Neutrophil (primary cell): ENCODE measurements at regions not wholly inside any gene's neighbourhood (a gene's known extent, or its start where the extent isn't known, plus 50 kb on each side); places are given as distances from the start of the nearest gene placed in this dataset.
"Not testable (repeated sequence)": the region's sequence is repeated elsewhere in the genome, so short reads cannot be mapped to it uniquely, and the experiment has no call there.

Experiments
- H3K27ac ChIP-seq: fragments of 200-600 bp; sonication (generic); 2 replicates; pipeline ENCODE4 v1.5.1; 2016; ENCODE audit warnings: mild to moderate bottlenecking, moderate library complexity
- H3K27me3 ChIP-seq: fragments of 200-600 bp; sonication (generic); 2 replicates; pipeline ENCODE4 v1.6.0; 2016; ENCODE audit warnings: mild to moderate bottlenecking
- H3K36me3 ChIP-seq: fragments of 200-600 bp; sonication (generic); 2 replicates; pipeline ENCODE4 v1.5.1; 2017
- H3K4me1 ChIP-seq, 2 experiments: fragments of 200-600 bp in 1 of 2; sonication (generic) in 1 of 2; 1 replicate in 1 of 2; 2 replicates in 1 of 2; pipeline versions ENCODE4 v1.5.1 to v1.6.1; 2013 to 2016; ENCODE audit warnings: low read depth in 1 of 2, low read length in 1 of 2, mild to moderate bottlenecking in 1 of 2, moderate library complexity in 1 of 2; ENCODE audit not compliant: control insufficient read depth in 1 of 2, insufficient read depth in 1 of 2
- H3K4me3 ChIP-seq, 2 experiments: fragments of 200-600 bp in 1 of 2; sonication (generic) in 1 of 2; 1 replicate in 1 of 2; 2 replicates in 1 of 2; pipeline ENCODE4 v1.5.1; 2013 to 2016; ENCODE audit warnings: low read depth in 1 of 2, low read length in 1 of 2, mild to moderate bottlenecking in 1 of 2, moderate library complexity in 1 of 2
- H3K9me3 ChIP-seq: fragments of 200-600 bp; sonication (generic); 2 replicates; pipeline ENCODE4 v1.5.1; 2016
- TF ChIP-seq, protein P1 (sequence below): fragments of 200-600 bp; sonication (generic); IDR thresholded peaks from 2 replicates; pipeline ENCODE4 v1.5.1; 2016; ENCODE audit warnings: antibody characterized with exemption

DNA sequence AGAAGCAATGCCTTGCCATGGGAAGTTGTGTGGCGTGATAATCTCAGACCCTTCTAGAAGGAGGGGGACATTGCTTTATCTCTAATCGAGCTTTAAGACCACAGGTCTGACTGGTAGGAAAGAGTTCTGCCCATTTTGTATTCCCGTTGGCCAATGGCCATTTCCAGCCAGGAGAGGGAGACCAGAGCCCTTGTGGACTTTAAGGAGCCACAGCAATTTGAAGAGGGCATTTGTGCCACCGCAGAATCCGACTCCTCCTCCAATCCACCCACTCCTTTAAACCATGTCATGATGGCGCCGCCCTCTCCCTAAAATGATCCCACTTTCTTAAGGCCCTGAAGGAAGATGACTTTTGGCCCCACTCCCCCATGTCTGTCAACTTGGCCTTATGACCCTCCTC is 560.5 kb upstream of the ADAMTS16 start:
- H3K9me3 ChIP-seq = peaks cover 6% of the 10 kb centered on the region
- H3K4me3 ChIP-seq = no peak overlapping the region
- H3K27ac ChIP-seq = no peak overlapping the region
- TF ChIP-seq, protein P1, sequence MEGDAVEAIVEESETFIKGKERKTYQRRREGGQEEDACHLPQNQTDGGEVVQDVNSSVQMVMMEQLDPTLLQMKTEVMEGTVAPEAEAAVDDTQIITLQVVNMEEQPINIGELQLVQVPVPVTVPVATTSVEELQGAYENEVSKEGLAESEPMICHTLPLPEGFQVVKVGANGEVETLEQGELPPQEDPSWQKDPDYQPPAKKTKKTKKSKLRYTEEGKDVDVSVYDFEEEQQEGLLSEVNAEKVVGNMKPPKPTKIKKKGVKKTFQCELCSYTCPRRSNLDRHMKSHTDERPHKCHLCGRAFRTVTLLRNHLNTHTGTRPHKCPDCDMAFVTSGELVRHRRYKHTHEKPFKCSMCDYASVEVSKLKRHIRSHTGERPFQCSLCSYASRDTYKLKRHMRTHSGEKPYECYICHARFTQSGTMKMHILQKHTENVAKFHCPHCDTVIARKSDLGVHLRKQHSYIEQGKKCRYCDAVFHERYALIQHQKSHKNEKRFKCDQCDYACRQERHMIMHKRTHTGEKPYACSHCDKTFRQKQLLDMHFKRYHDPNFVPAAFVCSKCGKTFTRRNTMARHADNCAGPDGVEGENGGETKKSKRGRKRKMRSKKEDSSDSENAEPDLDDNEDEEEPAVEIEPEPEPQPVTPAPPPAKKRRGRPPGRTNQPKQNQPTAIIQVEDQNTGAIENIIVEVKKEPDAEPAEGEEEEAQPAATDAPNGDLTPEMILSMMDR = no peak
- no peaks in the 10 kb centered on the region for H3K4me1 ChIP-seq
- no peaks in the 10 kb centered on the region for H3K36me3 ChIP-seq
- no peaks in the 10 kb centered on the region for H3K27me3 ChIP-seq

DNA sequence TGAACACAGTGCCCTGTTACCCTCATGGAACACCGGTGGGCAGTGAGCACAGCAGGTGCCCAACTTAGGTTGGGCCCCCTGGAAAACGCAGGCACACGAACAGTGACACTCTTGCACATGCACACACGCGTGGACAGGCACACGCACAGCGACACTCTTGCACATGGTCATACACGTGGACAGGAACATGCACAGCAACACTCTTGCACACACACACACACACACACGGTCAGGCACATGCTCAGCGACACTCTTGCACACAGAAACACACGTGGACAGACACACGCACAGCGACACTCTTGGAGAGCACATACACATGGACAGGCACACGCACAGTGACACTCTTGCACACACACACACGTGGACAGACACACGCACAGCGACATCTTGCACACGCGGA is 559.4 kb upstream of the ADAMTS16 start:
- no peaks in the 10 kb centered on the region for H3K27me3 ChIP-seq
- no peaks in the 10 kb centered on the region for H3K36me3 ChIP-seq
- peaks cover 6% of the 10 kb centered on the region for H3K9me3 ChIP-seq
- no peak overlapping the region for H3K27ac ChIP-seq
- no peak overlapping the region for H3K4me3 ChIP-seq
- H3K4me1 ChIP-seq = no peaks in the 10 kb centered on the region
- TF ChIP-seq, protein P1 = no peak

- Histone ChIP-seq H3K27me3 (no peaks in the 10 kb centered on the region), H3K9me3 (peaks cover 6% of the 10 kb centered on the region), H3K4me1 (no peaks in the 10 kb centered on the region), H3K36me3 (no peaks in the 10 kb centered on the region), H3K4me3 (no peak overlapping the region), H3K27ac (no peak overlapping the region)
- TF ChIP-seq, protein P1 = no peak
Observed at GRCh38 chr5:4581289-4581688, 558.8 kb upstream of the ADAMTS16 start.

- H3K4me3 ChIP-seq = no peak overlapping the region
- H3K27ac ChIP-seq = no peak overlapping the region
- H3K27me3 ChIP-seq = no peaks in the 10 kb centered on the region
- no peaks in the 10 kb centered on the region for H3K4me1 ChIP-seq
- TF ChIP-seq, protein P1 = no peak
- H3K9me3 ChIP-seq = peaks cover 6% of the 10 kb centered on the region
- no peaks in the 10 kb centered on the region for H3K36me3 ChIP-seq
Observed at GRCh38 chr5:4584982-4585381, 555.1 kb upstream of the ADAMTS16 start.

DNA sequence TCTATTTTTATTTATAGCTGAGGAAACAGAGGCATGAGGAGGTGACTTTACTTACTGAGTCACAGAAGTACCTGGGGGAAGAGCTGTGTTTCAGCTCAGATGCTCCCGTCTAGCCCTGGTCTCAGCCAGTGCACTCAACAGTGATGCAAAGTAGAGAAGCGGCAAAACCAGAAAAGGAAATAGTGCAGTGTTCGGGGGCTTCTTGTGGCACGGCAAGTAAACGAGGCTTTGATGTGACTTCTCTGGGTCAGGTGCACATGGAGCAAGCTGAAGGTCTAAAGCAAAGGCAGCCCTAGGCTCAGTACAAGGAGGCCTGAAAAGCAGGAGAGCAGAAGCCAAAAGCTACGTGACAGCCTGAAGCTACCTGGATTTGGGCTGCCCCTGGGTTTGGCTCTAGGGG is 526.7 kb upstream of the ADAMTS16 start:
- Histone ChIP-seq H3K27me3 (no peaks in the 10 kb centered on the region), H3K9me3 (no peaks in the 10 kb centered on the region), H3K4me3 (no peak overlapping the region), H3K36me3 (no peaks in the 10 kb centered on the region), H3K27ac (no peak overlapping the region), H3K4me1 (no peaks in the 10 kb centered on the region)
- TF ChIP-seq, protein P1 = no peak

DNA sequence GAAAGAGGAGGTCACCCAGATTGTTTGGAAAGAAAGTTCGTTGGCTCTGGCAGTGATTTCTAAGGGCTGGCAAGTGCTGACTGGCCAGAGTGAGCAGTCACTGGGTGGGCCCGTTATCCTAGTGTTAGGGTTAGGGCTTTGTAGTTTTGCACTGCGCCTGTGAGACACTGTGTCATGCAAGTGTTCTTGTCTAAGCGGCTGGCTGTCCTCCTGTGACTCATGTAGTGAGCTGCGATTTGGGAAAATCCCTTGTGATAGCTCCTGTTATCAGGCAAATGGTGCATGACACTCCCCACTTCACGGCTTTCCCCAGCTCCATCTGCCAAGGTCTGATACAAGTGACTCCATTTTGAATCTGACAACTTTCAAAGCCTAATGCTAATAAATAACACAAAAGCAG is 526.0 kb upstream of the ADAMTS16 start:
- no peaks in the 10 kb centered on the region for H3K9me3 ChIP-seq
- no peaks in the 10 kb centered on the region for H3K36me3 ChIP-seq
- H3K27ac ChIP-seq = no peak overlapping the region
- no peaks in the 10 kb centered on the region for H3K27me3 ChIP-seq
- no peaks in the 10 kb centered on the region for H3K4me1 ChIP-seq
- TF ChIP-seq, protein P1 = no peak
- H3K4me3 ChIP-seq = no peak overlapping the region

- not testable (repeated sequence) for H3K4me1 ChIP-seq, H3K27me3 ChIP-seq, H3K27ac ChIP-seq, H3K9me3 ChIP-seq, H3K4me3 ChIP-seq, H3K36me3 ChIP-seq
Observed at GRCh38 chr5:4615369-4615768, 524.8 kb upstream of the ADAMTS16 start.
